Ectodermal cell (in vitro differentiated cells): ENCODE measurements at regions not wholly inside any gene's neighbourhood (a gene's known extent, or its start where the extent isn't known, plus 50 kb on each side); places are given as distances from the start of the nearest gene placed in this dataset.
"Not testable (repeated sequence)": the region's sequence is repeated elsewhere in the genome, so short reads cannot be mapped to it uniquely, and the experiment has no call there.

Experiments
- H3K27ac ChIP-seq: 2 replicates; pipeline ENCODE4 v1.7.0; 2013; ENCODE audit warnings: mild to moderate bottlenecking, low read depth, low read length; ENCODE audit not compliant: insufficient read depth, poor library complexity, severe bottlenecking
- H3K27me3 ChIP-seq: 2 replicates; pipeline ENCODE4 v1.7.0; 2013; ENCODE audit warnings: mild to moderate bottlenecking, low read length; ENCODE audit not compliant: insufficient read depth, control insufficient read depth, poor library complexity, severe bottlenecking
- H3K36me3 ChIP-seq: one replicate; pipeline ENCODE4 v1.7.0; 2013; ENCODE audit warnings: low read length; ENCODE audit not compliant: control insufficient read depth, insufficient read depth
- H3K4me1 ChIP-seq: one replicate; pipeline ENCODE4 v1.7.0; 2013; ENCODE audit warnings: low read length; ENCODE audit not compliant: control insufficient read depth, insufficient read depth
- H3K4me3 ChIP-seq: 2 replicates; pipeline ENCODE4 v1.7.0; 2013; ENCODE audit warnings: low read depth, low read length, control low read depth; ENCODE audit not compliant: insufficient read depth
- H3K9me3 ChIP-seq: 2 replicates; pipeline ENCODE4 v1.7.0; 2013; ENCODE audit warnings: mild to moderate bottlenecking, low read length, moderate library complexity; ENCODE audit not compliant: control insufficient read depth
- WGBS, 2 experiments: methylation state at CpG; one replicate each; pipeline ENCODE4 v1.1.7; 2013; ENCODE audit warnings: missing lambda C conversion rate in 2 of 2; 5-methylcytosine and 5-hydroxymethylcytosine counted together

DNA sequence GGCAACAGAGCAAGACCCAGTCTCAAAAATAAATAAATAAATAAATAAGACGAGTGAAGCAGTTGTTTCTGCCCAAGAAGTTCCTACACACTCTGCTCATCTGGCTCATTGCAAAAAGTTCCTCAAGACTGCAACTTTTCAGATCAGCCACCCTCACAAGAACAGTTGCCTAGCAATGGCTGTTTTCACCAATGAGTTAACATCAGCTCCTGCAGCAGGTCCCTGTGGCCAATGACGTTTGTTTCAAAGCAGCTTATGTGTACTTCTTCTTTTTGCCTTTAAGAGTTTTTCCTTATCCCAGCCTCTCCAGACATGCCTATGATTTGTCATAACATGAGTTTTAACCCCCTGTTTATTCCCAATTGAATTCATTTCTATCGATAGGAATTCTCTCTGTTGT is 118.4 kb upstream of the SPRED1 start:
- Histone ChIP-seq H3K27me3 (no peaks in the 10 kb centered on the region), H3K27ac (no peak overlapping the region), H3K4me1 (no peaks in the 10 kb centered on the region), H3K9me3 (no peaks in the 10 kb centered on the region), H3K36me3 (no peaks in the 10 kb centered on the region), H3K4me3 (no peak overlapping the region)
- 46 to 61% methylated on average over 2 to 3 of the region's 3 CpGs for WGBS, 2 experiments

- not testable (repeated sequence) for H3K27me3 ChIP-seq, H3K36me3 ChIP-seq, H3K4me3 ChIP-seq, H3K27ac ChIP-seq, H3K4me1 ChIP-seq, H3K9me3 ChIP-seq
- WGBS, 2 experiments: 89 to 90% methylated on average over 11 of the region's 11 CpGs
Measured at GRCh38 chr15:38142195-38142594, 110.4 kb upstream of the SPRED1 start.

- Histone ChIP-seq H3K4me1 (peaks cover 4% of the 10 kb centered on the region), H3K36me3 (no peaks in the 10 kb centered on the region), H3K27ac (no peak overlapping the region), H3K4me3 (no peak overlapping the region), H3K27me3 (no peaks in the 10 kb centered on the region), H3K9me3 (no peaks in the 10 kb centered on the region)
- 89 to 100% methylated on average over 1 of the region's 1 CpG for WGBS, 2 experiments
Measured at GRCh38 chr15:38144921-38145320, 107.7 kb upstream of the SPRED1 start.

DNA sequence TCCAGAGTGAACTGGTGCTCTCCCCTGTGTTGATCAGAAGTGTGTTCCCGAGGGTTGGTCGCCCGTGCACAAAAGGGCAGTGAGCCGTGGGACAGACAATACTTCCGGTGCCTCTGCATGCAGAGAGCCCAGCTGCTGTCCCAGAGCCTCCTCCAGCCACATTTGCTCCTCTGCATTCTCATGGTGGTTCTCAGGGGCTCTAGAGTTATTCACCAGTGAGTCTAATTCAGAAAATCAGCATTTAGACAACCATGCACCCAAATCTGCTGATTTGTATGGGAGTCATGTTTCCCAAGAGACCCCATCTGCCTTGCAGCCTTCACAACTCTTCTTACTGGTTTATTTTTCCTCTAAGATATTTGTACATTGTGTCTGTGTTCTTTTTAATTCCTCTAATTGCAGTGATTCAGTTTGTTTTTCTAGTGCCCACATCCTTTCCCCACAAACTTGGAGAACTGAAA is 107.0 kb upstream of the SPRED1 start:
- Histone ChIP-seq H3K9me3 (no peaks in the 10 kb centered on the region), H3K27ac (no peak overlapping the region), H3K4me1 (peaks cover 4% of the 10 kb centered on the region), H3K36me3 (no peaks in the 10 kb centered on the region), H3K4me3 (no peak overlapping the region), H3K27me3 (no peaks in the 10 kb centered on the region)
- WGBS, 2 experiments: 44 to 45% methylated on average over 5 of the region's 5 CpGs

- Histone ChIP-seq H3K36me3 (no peaks in the 10 kb centered on the region), H3K4me3 (no peak overlapping the region), H3K9me3 (no peaks in the 10 kb centered on the region), H3K27me3 (no peaks in the 10 kb centered on the region), H3K27ac (no peak overlapping the region), H3K4me1 (peaks cover 4% of the 10 kb centered on the region)
- 87 to 93% methylated on average over 2 of the region's 2 CpGs for WGBS, 2 experiments
Measured at GRCh38 chr15:38147246-38147645, 105.4 kb upstream of the SPRED1 start.

DNA sequence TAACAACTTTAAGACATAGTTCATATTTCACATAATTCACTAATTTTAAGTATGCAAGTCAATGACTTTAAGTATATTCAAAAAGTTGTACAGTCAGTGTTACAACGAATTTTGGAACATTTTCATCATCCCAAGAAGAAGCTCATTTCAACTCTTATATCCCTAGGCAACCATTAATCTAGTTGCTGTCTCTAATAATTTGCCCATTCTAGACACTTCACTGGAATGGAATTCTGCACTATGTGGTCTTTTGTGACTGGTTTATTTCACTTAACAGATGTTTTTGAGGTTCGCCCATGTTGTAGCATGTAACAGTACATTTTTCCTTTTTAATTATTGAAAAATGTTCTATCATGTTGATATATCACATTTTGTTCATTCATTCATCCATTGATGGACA is 104.2 kb upstream of the SPRED1 start:
- Histone ChIP-seq H3K36me3 (no peaks in the 10 kb centered on the region), H3K9me3 (no peaks in the 10 kb centered on the region), H3K4me3 (no peak overlapping the region), H3K27me3 (no peaks in the 10 kb centered on the region), H3K4me1 (peaks cover 4% of the 10 kb centered on the region), H3K27ac (no peak overlapping the region)
- 75 to 100% methylated on average over 1 of the region's 2 CpGs for WGBS, 2 experiments

- Histone ChIP-seq H3K4me1 (peaks cover 4% of the 10 kb centered on the region), H3K36me3 (no peaks in the 10 kb centered on the region), H3K4me3 (no peak overlapping the region), H3K27me3 (no peaks in the 10 kb centered on the region), H3K27ac (no peak overlapping the region), H3K9me3 (no peaks in the 10 kb centered on the region)
- WGBS, 2 experiments: 88 to 96% methylated on average over 2 to 3 of the region's 4 CpGs
Measured at GRCh38 chr15:38149315-38149714, 103.3 kb upstream of the SPRED1 start.

DNA sequence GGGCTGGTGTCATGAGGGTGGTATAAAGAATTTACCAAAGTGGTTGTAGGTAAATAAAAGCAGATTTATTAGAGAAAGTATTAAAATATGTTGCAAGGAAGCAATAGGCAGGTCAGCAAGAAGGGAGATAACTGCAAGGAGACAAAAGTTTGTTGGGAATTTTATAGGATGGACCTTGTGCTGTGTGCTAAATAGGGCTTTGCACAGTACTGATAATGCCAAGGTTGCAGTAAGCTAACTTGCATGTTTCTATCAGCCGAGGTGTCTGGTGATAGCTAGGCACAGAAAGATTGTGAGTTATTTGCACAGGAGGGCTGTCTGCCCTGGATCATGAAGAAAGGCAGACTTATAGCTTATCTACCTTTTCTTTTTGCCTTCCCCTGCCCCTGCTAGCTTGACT is 102.5 kb upstream of the SPRED1 start:
- Histone ChIP-seq H3K4me3 (no peak overlapping the region), H3K9me3 (no peaks in the 10 kb centered on the region), H3K27me3 (no peaks in the 10 kb centered on the region), H3K27ac (no peak overlapping the region), H3K4me1 (peaks cover 4% of the 10 kb centered on the region), H3K36me3 (no peaks in the 10 kb centered on the region)
- 89 to 93% methylated on average over 1 of the region's 1 CpG for WGBS, 2 experiments

- H3K9me3 ChIP-seq: no peaks in the 10 kb centered on the region
- H3K27ac ChIP-seq: no peak overlapping the region
- no peaks in the 10 kb centered on the region for H3K36me3 ChIP-seq
- H3K27me3 ChIP-seq: no peaks in the 10 kb centered on the region
- WGBS, 2 experiments: 100% methylated on average over 1 of the region's 2 CpGs; no CpG with 5 or more reads in 1 of the 2 experiments
- no peaks in the 10 kb centered on the region for H3K4me1 ChIP-seq
- no peak overlapping the region for H3K4me3 ChIP-seq
Measured at GRCh38 chr15:38150794-38151193, 101.8 kb upstream of the SPRED1 start.

DNA sequence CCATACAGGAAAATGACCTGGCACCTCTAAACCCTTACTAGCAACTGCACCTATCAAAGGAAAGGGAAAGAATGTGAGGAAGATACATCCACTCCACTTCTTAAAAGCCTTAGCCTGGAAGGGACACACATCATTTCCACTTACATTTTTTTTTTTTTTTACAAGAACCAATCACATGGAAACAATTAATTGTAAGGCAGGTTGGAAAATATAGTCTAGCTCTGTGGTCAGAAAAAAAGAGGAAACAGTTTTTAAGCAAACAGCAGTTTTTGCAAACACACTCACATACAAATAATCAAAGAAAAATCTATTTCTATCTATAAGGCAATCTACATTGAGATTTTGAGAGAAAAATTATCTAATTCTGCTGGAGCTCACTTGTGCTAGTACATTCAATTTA is 98.9 kb upstream of the SPRED1 start:
- H3K4me1 ChIP-seq: no peaks in the 10 kb centered on the region
- H3K36me3 ChIP-seq: no peaks in the 10 kb centered on the region
- H3K27ac ChIP-seq: no peak overlapping the region
- H3K9me3 ChIP-seq: no peaks in the 10 kb centered on the region
- no peaks in the 10 kb centered on the region for H3K27me3 ChIP-seq
- H3K4me3 ChIP-seq: no peak overlapping the region

DNA sequence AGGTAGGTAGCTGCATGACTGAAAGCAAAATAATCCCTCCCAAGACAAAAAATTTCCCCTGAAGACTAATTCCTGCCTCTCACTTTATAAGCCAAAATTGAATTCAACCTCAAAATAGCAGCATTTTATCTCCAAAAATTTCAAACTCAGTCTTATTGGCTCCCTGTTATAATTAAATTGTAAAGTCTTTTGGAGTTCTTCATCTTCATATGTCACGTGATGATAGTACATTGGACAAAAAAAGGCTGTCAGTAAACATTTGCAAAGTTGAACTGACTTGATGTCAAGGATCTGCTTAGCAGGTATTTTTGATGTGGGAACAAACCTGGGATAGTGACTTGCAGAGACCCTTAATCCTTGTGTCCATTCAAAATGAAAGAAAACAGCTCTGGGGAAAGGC is 98.4 kb upstream of the SPRED1 start:
- 93 to 96% methylated on average over 1 of the region's 1 CpG for WGBS, 2 experiments
- H3K9me3 ChIP-seq: no peaks in the 10 kb centered on the region
- no peak overlapping the region for H3K27ac ChIP-seq
- H3K36me3 ChIP-seq: no peaks in the 10 kb centered on the region
- H3K27me3 ChIP-seq: no peaks in the 10 kb centered on the region
- no peak overlapping the region for H3K4me3 ChIP-seq
- H3K4me1 ChIP-seq: no peaks in the 10 kb centered on the region
